ENCODE measurements at regions not wholly inside any gene's neighbourhood (a gene's known extent, or its start where the extent isn't known, plus 50 kb on each side); places are given as distances from the start of the nearest gene placed in this dataset.

DNA sequence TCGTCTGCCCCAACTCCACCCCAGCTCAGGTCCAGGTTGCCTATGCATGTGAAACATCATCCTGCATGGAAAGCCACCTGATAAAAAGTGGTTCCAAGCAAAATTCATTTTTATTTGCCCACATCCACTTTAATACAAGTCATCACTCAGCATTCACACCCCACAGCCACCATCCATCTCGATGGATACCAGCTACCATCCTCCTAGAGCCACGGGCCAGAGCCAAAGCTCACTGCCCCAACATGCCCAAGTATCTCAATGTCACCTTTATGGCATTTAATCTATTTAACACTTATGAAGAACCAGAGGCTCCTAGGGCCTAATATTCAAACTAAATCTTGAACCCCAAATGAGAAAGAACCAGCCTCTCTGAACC lies 70.5 kb downstream of the COPRS start (continued):
- TF ChIP-seq, protein P1, sequence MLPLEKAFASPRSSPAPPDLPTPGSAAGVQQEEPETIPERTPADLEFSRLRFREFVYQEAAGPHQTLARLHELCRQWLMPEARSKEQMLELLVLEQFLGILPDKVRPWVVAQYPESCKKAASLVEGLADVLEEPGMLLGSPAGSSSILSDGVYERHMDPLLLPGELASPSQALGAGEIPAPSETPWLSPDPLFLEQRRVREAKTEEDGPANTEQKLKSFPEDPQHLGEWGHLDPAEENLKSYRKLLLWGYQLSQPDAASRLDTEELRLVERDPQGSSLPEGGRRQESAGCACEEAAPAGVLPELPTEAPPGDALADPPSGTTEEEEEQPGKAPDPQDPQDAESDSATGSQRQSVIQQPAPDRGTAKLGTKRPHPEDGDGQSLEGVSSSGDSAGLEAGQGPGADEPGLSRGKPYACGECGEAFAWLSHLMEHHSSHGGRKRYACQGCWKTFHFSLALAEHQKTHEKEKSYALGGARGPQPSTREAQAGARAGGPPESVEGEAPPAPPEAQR (CRISPR knock-in tag; IDR thresholded peaks at IDR 0.05) = no peak

DNA sequence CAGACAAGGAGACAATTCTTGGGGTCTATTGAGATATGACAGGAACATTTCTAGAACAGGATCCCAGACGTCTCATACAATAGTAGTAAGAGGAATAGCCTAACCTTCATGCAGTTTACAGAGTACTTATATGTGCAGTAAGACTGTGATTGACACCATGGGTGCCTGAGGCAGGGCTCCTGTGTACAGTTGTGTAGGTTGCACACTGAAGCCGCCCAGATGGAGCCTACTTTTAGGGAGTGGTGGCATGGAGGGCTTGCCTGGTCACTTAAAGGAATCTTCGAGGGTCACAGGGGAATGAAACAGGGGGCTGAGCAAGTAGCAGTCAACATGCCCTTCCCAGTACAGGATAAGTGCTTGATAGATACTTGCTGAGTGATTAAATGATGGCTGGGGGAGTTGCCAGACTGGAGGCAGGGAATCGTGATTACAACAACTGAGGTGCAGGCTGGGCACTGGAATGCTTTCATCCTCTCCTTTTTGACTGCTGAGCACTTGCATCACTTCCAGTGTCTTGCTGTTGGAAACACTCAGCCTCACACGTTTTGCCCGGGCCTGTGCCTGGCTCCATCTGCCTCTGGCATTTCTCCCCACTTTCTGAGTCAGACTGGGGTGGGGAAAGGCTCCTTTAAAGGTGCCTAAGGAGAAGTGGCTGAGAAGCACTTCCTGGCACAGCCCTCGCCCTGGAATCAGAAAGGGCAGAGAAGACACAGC lies 71.0 kb downstream of the COPRS start:
- H3K27ac Mint-ChIP-seq = no peak overlapping the region
- DNase-seq (ENCODE audit: low spot score) = no peak
- H3K4me1 Mint-ChIP-seq = no peaks in the 10 kb centered on the region
- no peaks in the 10 kb centered on the region for H3K36me3 Mint-ChIP-seq
- H3K27me3 Mint-ChIP-seq (ENCODE audit: low read depth) = peaks cover 3% of the 10 kb centered on the region
- POLR2A ChIA-PET = no interaction called here
- no peak overlapping the region for H3K4me3 Mint-ChIP-seq
- peaks cover 3% of the 10 kb centered on the region; the same call in 1 of the 2 replicates for H3K9me3 Mint-ChIP-seq
- CTCF ChIA-PET = no interaction called here
- no peak for ATAC-seq
- TF ChIP-seq, protein P2, sequence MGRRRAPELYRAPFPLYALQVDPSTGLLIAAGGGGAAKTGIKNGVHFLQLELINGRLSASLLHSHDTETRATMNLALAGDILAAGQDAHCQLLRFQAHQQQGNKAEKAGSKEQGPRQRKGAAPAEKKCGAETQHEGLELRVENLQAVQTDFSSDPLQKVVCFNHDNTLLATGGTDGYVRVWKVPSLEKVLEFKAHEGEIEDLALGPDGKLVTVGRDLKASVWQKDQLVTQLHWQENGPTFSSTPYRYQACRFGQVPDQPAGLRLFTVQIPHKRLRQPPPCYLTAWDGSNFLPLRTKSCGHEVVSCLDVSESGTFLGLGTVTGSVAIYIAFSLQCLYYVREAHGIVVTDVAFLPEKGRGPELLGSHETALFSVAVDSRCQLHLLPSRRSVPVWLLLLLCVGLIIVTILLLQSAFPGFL (CRISPR knock-in tag; IDR thresholded peaks at IDR 0.05; ENCODE audit: borderline replicate concordance) = no peak
- peak; percentile 49 for TF ChIP-seq GABPB1 (CRISPR knock-in tag; IDR thresholded peaks at IDR 0.05)
- no peak for TF ChIP-seq SOX15 (CRISPR knock-in tag; IDR thresholded peaks at IDR 0.05)
- TF ChIP-seq, protein P1 (CRISPR knock-in tag; IDR thresholded peaks at IDR 0.05) = no peak
- TF ChIP-seq, protein P3, sequence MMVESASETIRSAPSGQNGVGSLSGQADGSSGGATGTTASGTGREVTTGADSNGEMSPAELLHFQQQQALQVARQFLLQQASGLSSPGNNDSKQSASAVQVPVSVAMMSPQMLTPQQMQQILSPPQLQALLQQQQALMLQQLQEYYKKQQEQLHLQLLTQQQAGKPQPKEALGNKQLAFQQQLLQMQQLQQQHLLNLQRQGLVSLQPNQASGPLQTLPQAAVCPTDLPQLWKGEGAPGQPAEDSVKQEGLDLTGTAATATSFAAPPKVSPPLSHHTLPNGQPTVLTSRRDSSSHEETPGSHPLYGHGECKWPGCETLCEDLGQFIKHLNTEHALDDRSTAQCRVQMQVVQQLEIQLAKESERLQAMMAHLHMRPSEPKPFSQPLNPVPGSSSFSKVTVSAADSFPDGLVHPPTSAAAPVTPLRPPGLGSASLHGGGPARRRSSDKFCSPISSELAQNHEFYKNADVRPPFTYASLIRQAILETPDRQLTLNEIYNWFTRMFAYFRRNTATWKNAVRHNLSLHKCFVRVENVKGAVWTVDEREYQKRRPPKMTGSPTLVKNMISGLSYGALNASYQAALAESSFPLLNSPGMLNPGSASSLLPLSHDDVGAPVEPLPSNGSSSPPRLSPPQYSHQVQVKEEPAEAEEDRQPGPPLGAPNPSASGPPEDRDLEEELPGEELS (CRISPR knock-in tag; IDR thresholded peaks at IDR 0.05) = no peak
- TF ChIP-seq, protein P4, sequence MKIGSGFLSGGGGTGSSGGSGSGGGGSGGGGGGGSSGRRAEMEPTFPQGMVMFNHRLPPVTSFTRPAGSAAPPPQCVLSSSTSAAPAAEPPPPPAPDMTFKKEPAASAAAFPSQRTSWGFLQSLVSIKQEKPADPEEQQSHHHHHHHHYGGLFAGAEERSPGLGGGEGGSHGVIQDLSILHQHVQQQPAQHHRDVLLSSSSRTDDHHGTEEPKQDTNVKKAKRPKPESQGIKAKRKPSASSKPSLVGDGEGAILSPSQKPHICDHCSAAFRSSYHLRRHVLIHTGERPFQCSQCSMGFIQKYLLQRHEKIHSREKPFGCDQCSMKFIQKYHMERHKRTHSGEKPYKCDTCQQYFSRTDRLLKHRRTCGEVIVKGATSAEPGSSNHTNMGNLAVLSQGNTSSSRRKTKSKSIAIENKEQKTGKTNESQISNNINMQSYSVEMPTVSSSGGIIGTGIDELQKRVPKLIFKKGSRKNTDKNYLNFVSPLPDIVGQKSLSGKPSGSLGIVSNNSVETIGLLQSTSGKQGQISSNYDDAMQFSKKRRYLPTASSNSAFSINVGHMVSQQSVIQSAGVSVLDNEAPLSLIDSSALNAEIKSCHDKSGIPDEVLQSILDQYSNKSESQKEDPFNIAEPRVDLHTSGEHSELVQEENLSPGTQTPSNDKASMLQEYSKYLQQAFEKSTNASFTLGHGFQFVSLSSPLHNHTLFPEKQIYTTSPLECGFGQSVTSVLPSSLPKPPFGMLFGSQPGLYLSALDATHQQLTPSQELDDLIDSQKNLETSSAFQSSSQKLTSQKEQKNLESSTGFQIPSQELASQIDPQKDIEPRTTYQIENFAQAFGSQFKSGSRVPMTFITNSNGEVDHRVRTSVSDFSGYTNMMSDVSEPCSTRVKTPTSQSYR (CRISPR knock-in tag; IDR thresholded peaks at IDR 0.05) = no peak
- TF ChIP-seq, protein P5, sequence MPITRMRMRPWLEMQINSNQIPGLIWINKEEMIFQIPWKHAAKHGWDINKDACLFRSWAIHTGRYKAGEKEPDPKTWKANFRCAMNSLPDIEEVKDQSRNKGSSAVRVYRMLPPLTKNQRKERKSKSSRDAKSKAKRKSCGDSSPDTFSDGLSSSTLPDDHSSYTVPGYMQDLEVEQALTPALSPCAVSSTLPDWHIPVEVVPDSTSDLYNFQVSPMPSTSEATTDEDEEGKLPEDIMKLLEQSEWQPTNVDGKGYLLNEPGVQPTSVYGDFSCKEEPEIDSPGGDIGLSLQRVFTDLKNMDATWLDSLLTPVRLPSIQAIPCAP (CRISPR knock-in tag; IDR thresholded peaks at IDR 0.05) = no peak

DNA sequence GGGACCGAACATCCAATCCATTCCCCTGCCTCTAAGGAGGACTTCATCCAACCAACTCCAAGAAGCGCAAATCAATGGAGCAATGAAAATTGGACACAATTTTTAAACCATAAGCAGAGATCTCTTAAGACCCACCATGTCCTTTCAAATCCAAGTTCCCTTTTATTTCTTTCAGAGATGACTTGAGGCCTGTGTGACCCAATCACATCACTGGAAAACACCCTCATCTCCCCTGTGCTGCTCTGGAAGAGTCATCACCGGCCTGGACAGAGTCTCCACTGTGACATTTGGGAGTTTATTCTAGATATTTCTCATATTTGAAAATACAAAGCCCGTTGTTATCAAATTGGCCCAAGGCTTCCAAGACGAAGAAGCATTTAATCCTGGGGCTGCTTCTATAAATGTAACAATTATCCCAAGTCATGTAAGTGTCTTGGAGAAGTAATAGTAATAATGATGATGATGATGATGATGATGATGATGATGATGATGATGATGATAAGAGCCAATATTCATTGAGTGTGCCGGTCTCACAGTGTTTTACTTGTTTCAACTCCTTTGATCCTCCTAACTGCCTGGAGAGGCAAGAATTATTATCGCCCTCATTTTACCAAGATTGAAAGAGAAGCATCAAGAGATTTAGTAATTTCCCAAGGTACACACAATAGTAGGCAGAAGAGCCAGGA lies 72.1 kb downstream of the COPRS start:
- H3K27ac Mint-ChIP-seq = no peak overlapping the region
- CTCF ChIA-PET = no interaction called here
- H3K4me1 Mint-ChIP-seq = no peaks in the 10 kb centered on the region
- TF ChIP-seq NR3C1 (CRISPR knock-in tag; conservative IDR thresholded peaks at IDR 0.05; ENCODE audit: low read depth) (no peak), ZNF416 (CRISPR knock-in tag; IDR thresholded peaks at IDR 0.05) (no peak), JUN (CRISPR knock-in tag; IDR thresholded peaks at IDR 0.05) (no peak), MYBL2 (CRISPR knock-in tag; IDR thresholded peaks at IDR 0.05) (no peak), ZNF423 (CRISPR knock-in tag; IDR thresholded peaks at IDR 0.05) (no peak), ZNF232 (CRISPR knock-in tag; IDR thresholded peaks at IDR 0.05) (no peak), MXD4 (CRISPR knock-in tag; IDR thresholded peaks at IDR 0.05; ENCODE audit: borderline replicate concordance) (no peak)
- TF ChIP-seq, protein P3 (CRISPR knock-in tag; IDR thresholded peaks at IDR 0.05) = no peak
- H3K27me3 Mint-ChIP-seq (ENCODE audit: low read depth) = peaks cover 6% of the 10 kb centered on the region
- peaks cover 3% of the 10 kb centered on the region; the same call in 1 of the 2 replicates for H3K9me3 Mint-ChIP-seq
- POLR2A ChIA-PET = no interaction called here
- no peak overlapping the region for H3K4me3 Mint-ChIP-seq
- H3K36me3 Mint-ChIP-seq = no peaks in the 10 kb centered on the region
- ATAC-seq (no peak), DNase-seq (ENCODE audit: low spot score) (no peak)

Measured in WTC11 (cell line).